ENCODE measurements at regions not wholly inside any gene's neighbourhood (a gene's known extent, or its start where the extent isn't known, plus 50 kb on each side); places are given as distances from the start of the nearest gene placed in this dataset.

GRCh38 chr2:58609326-58609725, 368.2 kb upstream of the FANCL start:
- intact Hi-C loops (cut with DNase I; ENCODE audit: low total_unique reads) (no loop called here), in situ Hi-C loops (cut with MboI; ENCODE audit: low pct_ligation_motif_present in 1 of 4, low pct_unique_long_range_greater_than_20kb in 1 of 4, low sequenced_read_pairs in 3 of 4) (no loop called here)
- H3K36me3 ChIP-seq, result no peaks in the 10 kb centered on the region
- DNase-seq, result no peak
- WGBS, 2 donors (ENCODE audit: low coverage in 1 of 2), result 60 to 75% methylated on average over 1 of the region's 1 CpG
- H3K4me3 ChIP-seq, result no peak overlapping the region
- no peak overlapping the region for H3K27ac ChIP-seq
- no peaks in the 10 kb centered on the region for H3K4me1 ChIP-seq
- no peaks in the 10 kb centered on the region for H3K27me3 ChIP-seq
- TF ChIP-seq CTCF (IDR thresholded peaks at IDR 0.05), result no peak
- no peak for TF ChIP-seq EP300 (IDR thresholded peaks at IDR 0.05; ENCODE audit: low read depth)
- TF ChIP-seq POLR2AphosphoS5 (IDR thresholded peaks at IDR 0.05), result no peak
- TF ChIP-seq POLR2A (IDR thresholded peaks at IDR 0.05), result no peak
- H3K9me3 ChIP-seq, result no peaks in the 10 kb centered on the region

- no peak for DNase-seq
- 25 to 48% methylated on average over 1 of the region's 1 CpG for WGBS, 2 donors (ENCODE audit: low coverage in 1 of 2)
- TF ChIP-seq CTCF (IDR thresholded peaks at IDR 0.05) (no peak), EP300 (IDR thresholded peaks at IDR 0.05; ENCODE audit: low read depth) (no peak), POLR2AphosphoS5 (IDR thresholded peaks at IDR 0.05) (no peak), POLR2A (IDR thresholded peaks at IDR 0.05) (no peak)
Observed at GRCh38 chr2:58608146-58608545, 367.0 kb upstream of the FANCL start.

GRCh38 chr2:58607448-58607847, 366.3 kb upstream of the FANCL start:
- Histone ChIP-seq H3K36me3 (no peaks in the 10 kb centered on the region), H3K27me3 (no peaks in the 10 kb centered on the region), H3K4me1 (no peaks in the 10 kb centered on the region), H3K27ac (no peak overlapping the region), H3K9me3 (no peaks in the 10 kb centered on the region), H3K4me3 (no peak overlapping the region)
- intact Hi-C loops (cut with DNase I; ENCODE audit: low total_unique reads) (no loop called here), in situ Hi-C loops (cut with MboI; ENCODE audit: low pct_ligation_motif_present in 1 of 4, low pct_unique_long_range_greater_than_20kb in 1 of 4, low sequenced_read_pairs in 3 of 4) (no loop called here)
- TF ChIP-seq CTCF (IDR thresholded peaks at IDR 0.05) (no peak), EP300 (IDR thresholded peaks at IDR 0.05; ENCODE audit: low read depth) (no peak), POLR2A (IDR thresholded peaks at IDR 0.05) (no peak), POLR2AphosphoS5 (IDR thresholded peaks at IDR 0.05) (no peak)
- WGBS, 2 donors (ENCODE audit: low coverage in 1 of 2), result 86 to 94% methylated on average over 2 of the region's 2 CpGs
- DNase-seq, result no peak

More at GRCh38 chr2:58608146-58608545, 367.0 kb upstream of the FANCL start:
- intact Hi-C loops (cut with DNase I; ENCODE audit: low total_unique reads) (no loop called here), in situ Hi-C loops (cut with MboI; ENCODE audit: low pct_ligation_motif_present in 1 of 4, low pct_unique_long_range_greater_than_20kb in 1 of 4, low sequenced_read_pairs in 3 of 4) (no loop called here)
- no peaks in the 10 kb centered on the region for H3K27me3 ChIP-seq
- no peak overlapping the region for H3K27ac ChIP-seq
- H3K36me3 ChIP-seq, result no peaks in the 10 kb centered on the region
- no peak overlapping the region for H3K4me3 ChIP-seq
- H3K9me3 ChIP-seq, result no peaks in the 10 kb centered on the region
- H3K4me1 ChIP-seq, result no peaks in the 10 kb centered on the region

GRCh38 chr2:58606799-58607198, 365.7 kb upstream of the FANCL start:
- intact Hi-C loops (cut with DNase I; ENCODE audit: low total_unique reads) (no loop called here), in situ Hi-C loops (cut with MboI; ENCODE audit: low pct_ligation_motif_present in 1 of 4, low pct_unique_long_range_greater_than_20kb in 1 of 4, low sequenced_read_pairs in 3 of 4) (no loop called here)
- Histone ChIP-seq H3K27me3 (no peaks in the 10 kb centered on the region), H3K9me3 (no peaks in the 10 kb centered on the region), H3K27ac (no peak overlapping the region), H3K4me1 (no peaks in the 10 kb centered on the region), H3K36me3 (no peaks in the 10 kb centered on the region), H3K4me3 (no peak overlapping the region)
- DNase-seq, result no peak
- TF ChIP-seq POLR2A (IDR thresholded peaks at IDR 0.05) (no peak), CTCF (IDR thresholded peaks at IDR 0.05) (no peak), POLR2AphosphoS5 (IDR thresholded peaks at IDR 0.05) (no peak), EP300 (IDR thresholded peaks at IDR 0.05; ENCODE audit: low read depth) (no peak)

All from transverse colon (tissue), 4 donors.